Natural killer cell treated with Interleukin-12 subunit alpha and Interleukin-12 subunit beta and Interleukin-15 and Interleukin-18, amount 100 ng/mL, for 72 hours (primary cell): ENCODE measurements at regions not wholly inside any gene's neighbourhood (a gene's known extent, or its start where the extent isn't known, plus 50 kb on each side); places are given as distances from the start of the nearest gene placed in this dataset.

Source experiments
- ATAC-seq, 2 donors: fragments of 150-1000 bp; cut with Tn5 transposase in 1 of 2; sonication (Bioruptor Pico), chemical (Tn5 transposase) in 1 of 2; 2 replicates each; pipeline ENCODE4 v1.10.0; 2021
- DNase-seq: peaks from one replicate; pipeline ENCODE4 v3.0.0; 2022; ENCODE audit warnings: low spot score
- H3K27ac Mint-ChIP-seq, 2 donors: 1 replicate in 1 of 2; 2 replicates in 1 of 2; pipeline ENCODE4 v1.8.0; 2022; ENCODE audit warnings: mixed read lengths in 2 of 2, mild to moderate bottlenecking in 1 of 2, moderate library complexity in 1 of 2
- H3K27me3 Mint-ChIP-seq, 2 donors: 1 replicate in 1 of 2; 2 replicates in 1 of 2; pipeline ENCODE4 v1.8.0; 2022; ENCODE audit warnings: mixed read lengths in 2 of 2
- H3K36me3 Mint-ChIP-seq: one replicate; pipeline ENCODE4 v1.8.0; 2022; ENCODE audit warnings: mixed read lengths
- H3K4me1 Mint-ChIP-seq, 2 donors: 1 replicate in 1 of 2; 2 replicates in 1 of 2; pipeline ENCODE4 v1.8.0; 2022; ENCODE audit warnings: low read depth in 2 of 2, mixed read lengths in 2 of 2, mild to moderate bottlenecking in 1 of 2
- H3K4me3 Mint-ChIP-seq: one replicate; pipeline ENCODE4 v1.8.0; 2022; ENCODE audit warnings: mixed read lengths
- H3K9me3 Mint-ChIP-seq: 2 replicates; pipeline ENCODE4 v1.8.0; 2022; ENCODE audit warnings: mixed read lengths

DNA sequence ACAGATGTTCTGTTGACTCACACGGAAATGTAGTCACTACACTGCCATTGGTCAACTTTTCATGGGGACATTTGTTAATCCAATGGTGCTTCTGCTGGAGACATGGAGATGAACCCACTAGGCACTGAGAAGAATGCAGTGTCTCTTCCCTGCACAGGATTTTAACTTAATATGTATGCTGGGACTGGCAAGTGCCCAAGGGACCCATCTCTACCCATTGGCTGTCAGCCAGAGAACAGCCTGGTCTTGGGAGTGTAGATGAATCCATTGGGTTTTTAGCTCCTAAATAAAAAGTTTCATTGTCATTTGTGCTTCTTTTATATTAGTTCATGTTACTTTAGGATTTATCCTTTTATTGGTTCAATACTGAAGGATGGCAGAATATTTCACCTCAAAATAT, 195.8 kb upstream of the CDH6 start:
- Mint-ChIP-seq H3K27me3 (no peaks in the 10 kb centered on the region), H3K4me3 (no peak overlapping the region), H3K27ac (no peak overlapping the region), H3K9me3 (peaks cover 11% of the 10 kb centered on the region), H3K4me1 (no peaks in the 10 kb centered on the region), H3K36me3 (no peaks in the 10 kb centered on the region)
- DNase-seq = no peak
- no peak for ATAC-seq

GRCh38 chr5:30994902-30995301, 198.6 kb upstream of the CDH6 start:
- peaks cover 15% of the 10 kb centered on the region for H3K9me3 Mint-ChIP-seq
- H3K4me3 Mint-ChIP-seq = no peak overlapping the region
- no peak overlapping the region for H3K27ac Mint-ChIP-seq
- DNase-seq (no peak), ATAC-seq (no peak)
- H3K4me1 Mint-ChIP-seq = no peaks in the 10 kb centered on the region
- H3K36me3 Mint-ChIP-seq = no peaks in the 10 kb centered on the region
- H3K27me3 Mint-ChIP-seq = no peaks in the 10 kb centered on the region

DNA sequence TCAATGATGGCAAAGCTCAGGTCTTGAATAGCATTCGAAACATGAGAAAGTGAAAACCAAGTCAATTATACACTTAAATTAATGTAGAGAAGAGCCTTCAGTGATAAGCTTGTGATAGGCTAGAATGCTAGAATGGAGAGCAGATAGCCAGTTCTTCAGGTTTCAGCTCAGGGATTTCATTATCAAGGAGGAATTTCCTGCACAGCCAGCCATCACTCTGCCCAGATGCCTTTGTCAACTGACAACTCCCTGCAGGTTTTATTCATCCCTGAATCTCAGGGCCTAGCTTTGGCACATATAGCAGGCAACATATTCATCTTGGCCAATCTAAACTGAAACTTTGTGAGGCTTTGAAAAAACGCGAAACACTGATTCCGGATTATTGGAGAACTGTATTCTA, 199.3 kb upstream of the CDH6 start:
- H3K9me3 Mint-ChIP-seq = peaks cover 11% of the 10 kb centered on the region
- no peak for ATAC-seq
- no peak for DNase-seq

GRCh38 chr5:30991462-30991861, 202.0 kb upstream of the CDH6 start:
- DNase-seq = no peak
- Mint-ChIP-seq H3K4me3 (no peak overlapping the region), H3K36me3 (peaks cover 2% of the 10 kb centered on the region), H3K27ac (no peak overlapping the region), H3K4me1 (no peaks in the 10 kb centered on the region), H3K9me3 (peaks cover 11% of the 10 kb centered on the region), H3K27me3 (no peaks in the 10 kb centered on the region)
- no peak for ATAC-seq

More for the DNA sequence above, 199.3 kb upstream of the CDH6 start:
- H3K27ac Mint-ChIP-seq = no peak overlapping the region
- no peaks in the 10 kb centered on the region for H3K4me1 Mint-ChIP-seq
- no peaks in the 10 kb centered on the region for H3K27me3 Mint-ChIP-seq
- no peak overlapping the region for H3K4me3 Mint-ChIP-seq
- no peaks in the 10 kb centered on the region for H3K36me3 Mint-ChIP-seq

DNA sequence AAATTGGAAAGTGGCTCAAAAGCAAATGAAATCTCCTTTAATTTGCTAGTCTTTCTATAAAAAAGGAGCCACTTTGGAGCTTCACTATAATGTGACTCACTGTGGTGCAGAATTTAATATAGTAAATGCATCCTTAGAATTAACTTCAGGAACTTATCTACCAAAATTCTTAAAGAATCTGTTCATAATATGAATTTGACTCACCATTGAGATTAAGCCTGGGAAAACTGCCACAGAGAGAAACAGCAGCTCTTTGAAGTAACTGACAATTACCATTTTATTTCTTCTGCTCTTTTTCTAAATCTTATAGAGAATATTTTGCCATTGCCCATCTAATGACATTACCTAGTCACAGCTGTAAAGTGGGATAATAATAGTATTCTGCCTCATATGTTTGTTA, 211.9 kb upstream of the CDH6 start:
- no peaks in the 10 kb centered on the region for H3K27me3 Mint-ChIP-seq
- H3K36me3 Mint-ChIP-seq = peaks cover 5% of the 10 kb centered on the region
- ATAC-seq (no peak), DNase-seq (no peak)
- H3K4me1 Mint-ChIP-seq = no peaks in the 10 kb centered on the region
- H3K4me3 Mint-ChIP-seq = no peak overlapping the region
- H3K27ac Mint-ChIP-seq = no peak overlapping the region
- peaks cover 26% of the 10 kb centered on the region for H3K9me3 Mint-ChIP-seq

- Mint-ChIP-seq H3K4me3 (no peak overlapping the region), H3K36me3 (no peaks in the 10 kb centered on the region), H3K27ac (no peak overlapping the region), H3K27me3 (no peaks in the 10 kb centered on the region), H3K9me3 (peaks cover 12% of the 10 kb centered on the region), H3K4me1 (no peaks in the 10 kb centered on the region)
- ATAC-seq = no peak
- DNase-seq = no peak
These were observed 224.5 kb upstream of the CDH6 start for GRCh38 chr5:30968971-30969370.

DNA sequence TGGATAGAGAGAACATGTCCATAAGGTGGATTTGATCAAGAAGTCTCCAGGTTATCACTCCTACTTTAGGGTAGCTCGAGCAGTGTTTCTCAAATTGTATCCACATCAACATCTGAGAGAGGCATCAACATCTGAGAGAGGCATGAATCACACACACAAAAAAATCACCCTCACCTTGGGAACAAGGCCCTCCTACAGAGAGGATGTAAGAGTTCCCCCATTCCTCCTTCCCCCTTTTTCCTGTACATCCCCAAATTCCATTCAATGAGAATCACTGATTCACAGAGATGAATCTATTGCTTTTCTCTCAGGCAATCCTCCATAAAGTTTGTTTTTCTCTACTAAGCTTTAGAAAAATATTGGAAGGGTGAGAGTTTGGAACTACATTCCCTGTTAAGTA, 233.4 kb upstream of the CDH6 start:
- H3K27ac Mint-ChIP-seq = no peak overlapping the region
- H3K9me3 Mint-ChIP-seq = peaks cover 12% of the 10 kb centered on the region
- no peaks in the 10 kb centered on the region for H3K36me3 Mint-ChIP-seq
- no peaks in the 10 kb centered on the region for H3K4me1 Mint-ChIP-seq
- no peak overlapping the region for H3K4me3 Mint-ChIP-seq
- no peaks in the 10 kb centered on the region for H3K27me3 Mint-ChIP-seq
- DNase-seq (no peak), ATAC-seq (no peak)

GRCh38 chr5:30959238-30959637, 234.2 kb upstream of the CDH6 start:
- Mint-ChIP-seq H3K9me3 (peaks cover 11% of the 10 kb centered on the region), H3K36me3 (no peaks in the 10 kb centered on the region), H3K4me3 (no peak overlapping the region), H3K4me1 (no peaks in the 10 kb centered on the region), H3K27ac (no peak overlapping the region), H3K27me3 (no peaks in the 10 kb centered on the region)
- DNase-seq (no peak), ATAC-seq (no peak)

DNA sequence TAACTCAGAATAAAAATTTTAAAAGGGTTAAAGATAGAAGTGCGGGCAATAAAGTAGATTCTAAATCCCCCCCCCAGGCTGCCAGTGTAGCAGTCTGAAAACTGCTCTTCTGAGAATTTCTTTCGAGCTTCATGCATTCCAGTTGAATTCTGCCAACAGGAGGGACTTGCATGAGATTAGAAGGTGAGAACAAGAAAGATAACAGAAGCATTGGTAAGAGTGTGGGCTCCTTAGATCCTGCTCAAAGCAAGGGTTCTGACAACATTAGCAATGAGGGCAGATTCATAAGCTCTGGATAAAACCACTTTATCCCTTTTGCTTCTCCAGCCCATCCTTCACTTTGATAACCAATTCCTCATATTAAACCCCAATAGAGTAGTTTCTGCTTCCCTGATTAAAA, 235.9 kb upstream of the CDH6 start:
- ATAC-seq (no peak), DNase-seq (no peak)
- Mint-ChIP-seq H3K27ac (no peak overlapping the region), H3K36me3 (peaks cover 4% of the 10 kb centered on the region), H3K4me1 (no peaks in the 10 kb centered on the region), H3K4me3 (no peak overlapping the region), H3K27me3 (no peaks in the 10 kb centered on the region), H3K9me3 (peaks cover 11% of the 10 kb centered on the region)

GRCh38 chr5:30956251-30956650, 237.2 kb upstream of the CDH6 start:
- no peak for ATAC-seq
- no peak for DNase-seq
- peaks cover 4% of the 10 kb centered on the region for H3K36me3 Mint-ChIP-seq

DNA sequence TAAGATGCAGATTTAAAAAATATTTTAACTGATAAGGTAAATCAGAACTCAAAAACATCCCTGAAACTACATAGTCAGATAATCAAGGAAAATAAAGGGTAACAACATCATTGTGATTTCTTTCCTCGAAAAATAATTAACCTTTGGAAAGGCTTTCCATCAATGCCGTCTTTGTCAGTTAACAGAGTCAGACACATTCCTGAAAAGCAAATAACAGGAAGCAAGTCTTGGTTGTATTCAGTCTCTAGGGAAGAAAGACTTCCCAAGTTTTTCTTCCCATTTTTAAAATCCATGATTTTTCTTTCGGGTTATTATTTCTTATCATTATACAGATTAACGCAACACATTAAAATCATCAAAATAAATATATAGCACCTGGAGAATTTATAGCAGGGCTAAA, 256.4 kb upstream of the CDH6 start:
- Mint-ChIP-seq H3K9me3 (peaks cover 9% of the 10 kb centered on the region), H3K27ac (no peak overlapping the region), H3K4me1 (no peaks in the 10 kb centered on the region), H3K27me3 (no peaks in the 10 kb centered on the region), H3K36me3 (no peaks in the 10 kb centered on the region), H3K4me3 (no peak overlapping the region)
- no peak for ATAC-seq
- DNase-seq = no peak

More at GRCh38 chr5:30956251-30956650, 237.2 kb upstream of the CDH6 start:
- Mint-ChIP-seq H3K27ac (no peak overlapping the region), H3K9me3 (peaks cover 11% of the 10 kb centered on the region), H3K27me3 (no peaks in the 10 kb centered on the region), H3K4me3 (no peak overlapping the region), H3K4me1 (no peaks in the 10 kb centered on the region)

- peaks cover 4% of the 10 kb centered on the region for H3K36me3 Mint-ChIP-seq
- H3K4me3 Mint-ChIP-seq = no peak overlapping the region
- no peaks in the 10 kb centered on the region for H3K4me1 Mint-ChIP-seq
- peaks cover 19% of the 10 kb centered on the region for H3K9me3 Mint-ChIP-seq
- ATAC-seq (no peak), DNase-seq (no peak)
- no peak overlapping the region for H3K27ac Mint-ChIP-seq
- no peaks in the 10 kb centered on the region for H3K27me3 Mint-ChIP-seq
These were observed 259.9 kb upstream of the CDH6 start for GRCh38 chr5:30933599-30933998.

GRCh38 chr5:30932273-30933017, 261.0 kb upstream of the CDH6 start:
- Mint-ChIP-seq H3K27ac (no peak overlapping the region), H3K27me3 (no peaks in the 10 kb centered on the region), H3K4me1 (no peaks in the 10 kb centered on the region), H3K36me3 (peaks cover 4% of the 10 kb centered on the region), H3K9me3 (peaks cover 24% of the 10 kb centered on the region), H3K4me3 (no peak overlapping the region)
- DNase-seq = no peak
- ATAC-seq = no peak

DNA sequence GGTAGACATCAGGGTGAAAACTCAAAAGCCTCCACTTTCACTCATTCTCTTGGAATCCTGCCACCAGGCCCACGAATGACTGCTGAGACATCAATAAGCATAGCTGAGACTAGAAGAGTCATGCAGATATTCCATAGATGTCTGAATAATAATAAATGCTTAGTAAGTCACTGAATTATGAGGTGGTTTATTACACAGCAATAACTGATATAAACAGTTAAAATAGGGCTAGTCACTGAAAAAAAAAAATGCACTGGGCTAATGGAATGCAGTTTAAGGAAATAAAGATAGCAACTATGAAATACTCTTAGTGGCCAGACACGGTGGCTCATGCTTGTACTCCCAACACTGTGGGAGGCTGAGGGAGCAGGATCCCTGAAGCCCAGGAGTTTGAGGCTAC, 262.8 kb upstream of the CDH6 start:
- H3K36me3 Mint-ChIP-seq = peaks cover 4% of the 10 kb centered on the region
- ATAC-seq (no peak), DNase-seq (no peak)
- H3K27me3 Mint-ChIP-seq = no peaks in the 10 kb centered on the region
- H3K4me3 Mint-ChIP-seq = no peak overlapping the region
- peaks cover 22% of the 10 kb centered on the region for H3K9me3 Mint-ChIP-seq
- H3K4me1 Mint-ChIP-seq = no peaks in the 10 kb centered on the region
- H3K27ac Mint-ChIP-seq = no peak overlapping the region

- ATAC-seq (no peak), DNase-seq (no peak)
- H3K4me1 Mint-ChIP-seq = no peaks in the 10 kb centered on the region
- H3K9me3 Mint-ChIP-seq = peaks cover 21% of the 10 kb centered on the region
- no peak overlapping the region for H3K27ac Mint-ChIP-seq
- peaks cover 4% of the 10 kb centered on the region for H3K36me3 Mint-ChIP-seq
- no peaks in the 10 kb centered on the region for H3K27me3 Mint-ChIP-seq
- no peak overlapping the region for H3K4me3 Mint-ChIP-seq
These were observed 264.5 kb upstream of the CDH6 start for GRCh38 chr5:30928956-30929355.
